GM18520 (cell line): ENCODE measurements at regions not wholly inside any gene's neighbourhood (a gene's known extent, or its start where the extent isn't known, plus 50 kb on each side); places are given as distances from the start of the nearest gene placed in this dataset.

ENCODE experiments used
- ATAC-seq: cut with Tn5 transposase; IDR thresholded peaks from one replicate; pipeline ENCODE4 v1.9.1; 2021; ENCODE audit not compliant: unreplicated experiment

DNA sequence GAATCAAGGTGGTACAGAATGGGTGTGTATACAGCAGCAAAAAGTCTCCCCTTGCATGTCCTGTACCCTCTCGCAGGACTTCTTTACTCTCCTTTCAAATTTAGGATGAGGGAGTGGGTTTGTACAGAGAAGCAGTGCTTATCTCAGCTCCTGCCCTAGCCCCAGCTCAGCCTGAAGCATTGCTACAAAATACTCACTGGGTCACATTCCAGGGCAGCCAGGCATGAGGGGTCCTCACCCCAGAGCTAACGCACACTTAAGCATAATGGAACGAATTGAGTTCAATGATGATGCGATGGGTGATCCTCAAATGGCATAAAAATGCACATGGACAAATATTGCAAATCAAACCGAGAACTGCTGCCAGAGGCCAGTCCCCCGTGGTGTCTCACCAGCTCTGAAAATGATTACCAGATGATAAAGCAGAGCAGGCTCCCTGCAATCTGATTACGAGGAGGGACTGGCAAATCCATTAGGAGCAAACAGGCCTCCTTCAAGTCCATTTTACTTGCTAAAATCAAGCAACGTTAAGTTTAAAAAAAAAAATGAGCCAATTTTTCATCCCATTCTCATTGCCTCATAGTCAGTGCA is 231.6 kb upstream of the TAS2R1 start:
- ATAC-seq: no peak

DNA sequence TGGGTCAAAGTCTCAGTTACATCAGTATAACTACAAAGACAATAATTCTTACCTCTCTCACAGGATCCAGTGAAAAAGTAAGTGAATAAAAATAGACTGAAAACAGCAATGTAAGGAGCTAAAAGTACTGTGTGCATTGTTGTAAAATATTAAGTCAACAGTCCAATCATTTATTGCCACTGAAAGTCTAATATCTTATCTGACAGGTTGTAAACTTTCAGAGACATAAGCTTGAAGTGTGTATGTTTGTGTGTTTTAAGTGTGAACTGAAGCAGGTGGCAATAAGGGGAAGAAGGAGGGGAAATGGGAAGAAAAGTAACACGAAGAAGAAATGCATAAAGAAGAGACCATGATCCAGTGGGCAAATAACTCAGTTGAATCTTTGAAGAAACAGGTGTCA is 229.7 kb upstream of the TAS2R1 start:
- ATAC-seq: no peak

DNA sequence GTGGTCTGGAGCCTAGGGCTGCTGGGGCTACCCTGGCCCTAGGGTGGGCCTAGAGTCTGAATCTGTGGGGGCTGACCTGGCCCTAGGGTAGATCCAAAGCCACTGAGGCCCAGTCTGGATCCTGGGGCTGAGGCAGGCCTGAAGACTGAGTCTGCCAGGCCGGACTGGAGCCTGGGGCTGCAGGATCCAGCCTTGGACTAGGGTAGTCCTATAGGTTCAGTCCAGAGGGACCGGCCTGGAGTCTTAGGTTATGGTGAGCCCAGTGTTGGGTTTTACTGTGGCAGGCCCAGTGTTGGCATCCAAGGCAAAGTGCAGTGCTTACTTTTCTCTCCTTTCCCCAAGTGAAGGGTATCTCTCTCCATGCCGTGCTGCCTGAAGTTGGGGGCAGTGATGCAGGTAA is 227.9 kb upstream of the TAS2R1 start:
- no peak for ATAC-seq

DNA sequence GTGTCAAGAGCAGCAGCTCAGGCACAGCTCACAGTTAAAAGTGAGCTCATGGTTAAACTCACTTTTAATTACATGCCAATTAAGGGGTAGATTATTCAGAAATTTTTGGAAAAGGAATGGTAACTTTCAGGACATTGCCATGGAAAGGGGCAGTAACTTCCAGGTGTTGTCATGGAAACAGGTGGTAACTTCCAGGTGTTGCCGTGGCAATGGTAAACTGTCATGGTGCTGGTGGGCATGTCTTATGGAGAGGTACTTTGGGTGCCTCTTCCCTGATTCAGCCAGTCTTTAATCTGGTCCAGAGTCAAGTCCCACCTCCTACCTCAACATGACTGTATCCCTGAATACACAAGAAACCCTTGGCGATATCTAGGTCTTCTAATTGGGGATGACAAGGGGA is 223.2 kb upstream of the TAS2R1 start:
- no peak for ATAC-seq

DNA sequence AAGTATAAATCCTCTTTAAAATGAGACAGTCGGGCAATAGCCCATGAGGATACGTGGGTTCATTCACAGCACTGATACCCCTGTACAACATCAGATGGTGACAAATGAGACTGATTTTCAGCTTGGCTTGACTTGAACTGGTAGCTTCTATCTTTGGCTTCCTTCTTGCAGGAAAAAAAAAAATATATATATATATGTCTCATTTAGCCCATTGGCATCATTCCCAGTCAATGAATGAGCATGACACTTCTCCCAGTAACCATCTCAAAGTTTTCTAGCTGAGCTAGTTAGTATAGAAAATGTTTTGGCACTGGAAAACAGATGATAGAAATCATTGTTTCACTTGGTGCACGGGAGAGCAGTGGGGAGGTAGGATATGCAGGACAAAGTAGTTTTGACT is 222.5 kb upstream of the TAS2R1 start:
- no peak for ATAC-seq

DNA sequence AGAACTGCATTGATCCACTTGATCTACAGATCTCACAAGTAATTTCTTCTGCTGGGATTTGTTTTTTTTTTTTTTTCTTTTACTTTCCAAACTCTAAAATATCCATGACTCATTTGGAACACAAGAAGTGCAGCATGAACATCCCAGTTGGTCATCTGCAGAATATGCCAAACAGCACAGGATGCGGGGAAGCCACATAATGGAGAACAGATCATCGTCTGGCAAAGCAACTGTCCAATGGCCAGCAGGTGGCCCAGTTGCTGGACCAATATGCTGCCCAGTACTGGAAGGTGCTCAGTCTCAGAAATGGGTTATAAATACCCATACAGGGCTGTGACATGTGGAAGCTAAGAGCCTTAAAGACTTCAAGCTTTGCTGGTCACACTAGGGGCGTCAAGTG is 221.3 kb upstream of the TAS2R1 start:
- ATAC-seq: no peak

DNA sequence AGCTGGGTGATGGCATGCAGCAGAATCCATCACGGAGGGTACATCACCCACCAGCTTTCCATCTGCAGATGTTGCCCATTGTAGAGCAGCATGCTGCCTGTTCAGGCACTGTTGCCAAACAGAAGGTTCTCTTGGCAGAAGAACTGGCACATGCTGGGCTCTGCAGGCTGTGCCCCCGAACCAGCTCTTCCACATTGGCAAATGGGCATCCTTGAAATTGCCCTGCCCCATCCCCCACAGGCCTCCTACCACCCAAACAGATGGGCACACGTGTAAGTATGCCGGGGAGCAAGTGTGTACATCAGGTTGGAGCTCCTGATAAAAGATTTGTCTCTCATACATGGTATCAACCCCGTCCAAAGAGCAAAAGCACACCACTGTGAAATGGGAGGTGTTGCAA is 220.3 kb upstream of the TAS2R1 start:
- ATAC-seq: no peak

DNA sequence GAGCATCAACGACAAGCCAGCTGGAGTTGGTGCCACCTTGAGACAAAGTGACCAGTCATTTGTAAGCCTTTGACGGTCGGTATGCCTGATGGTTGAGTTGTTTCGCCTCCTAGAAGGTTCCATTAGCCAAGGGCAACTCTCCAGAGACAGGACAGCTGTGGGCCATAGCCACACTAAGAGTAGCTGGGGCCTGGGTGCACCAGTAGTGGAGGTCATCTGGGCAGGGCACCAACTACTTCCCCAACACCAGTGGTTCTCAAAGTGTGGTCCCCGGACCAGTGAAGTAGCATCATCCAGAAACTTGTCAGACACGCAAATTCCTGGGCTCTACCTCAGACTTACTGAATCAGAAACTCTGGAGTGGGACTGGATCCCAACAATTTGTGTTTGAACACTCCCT is 217.5 kb upstream of the TAS2R1 start:
- ATAC-seq: no peak

DNA sequence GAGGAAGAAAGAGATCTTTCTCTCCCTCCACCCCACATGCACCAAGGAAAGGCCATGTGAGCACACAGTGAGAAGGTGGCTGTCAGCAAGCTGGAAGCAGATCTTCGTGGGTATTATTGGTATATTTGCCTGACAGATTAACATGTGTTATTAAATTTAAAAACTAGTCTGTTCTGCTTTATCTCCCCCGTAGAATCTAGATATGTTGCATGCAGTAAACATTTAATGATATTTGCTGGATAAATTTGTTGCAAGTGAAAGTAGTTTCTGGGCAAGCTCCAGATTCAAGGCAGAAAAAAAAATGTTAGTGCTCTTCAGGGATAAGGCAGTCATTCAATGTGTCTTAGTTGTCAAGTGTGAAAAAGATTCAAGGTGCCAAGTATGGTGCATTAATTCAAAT is 215.0 kb upstream of the TAS2R1 start:
- no peak for ATAC-seq

DNA sequence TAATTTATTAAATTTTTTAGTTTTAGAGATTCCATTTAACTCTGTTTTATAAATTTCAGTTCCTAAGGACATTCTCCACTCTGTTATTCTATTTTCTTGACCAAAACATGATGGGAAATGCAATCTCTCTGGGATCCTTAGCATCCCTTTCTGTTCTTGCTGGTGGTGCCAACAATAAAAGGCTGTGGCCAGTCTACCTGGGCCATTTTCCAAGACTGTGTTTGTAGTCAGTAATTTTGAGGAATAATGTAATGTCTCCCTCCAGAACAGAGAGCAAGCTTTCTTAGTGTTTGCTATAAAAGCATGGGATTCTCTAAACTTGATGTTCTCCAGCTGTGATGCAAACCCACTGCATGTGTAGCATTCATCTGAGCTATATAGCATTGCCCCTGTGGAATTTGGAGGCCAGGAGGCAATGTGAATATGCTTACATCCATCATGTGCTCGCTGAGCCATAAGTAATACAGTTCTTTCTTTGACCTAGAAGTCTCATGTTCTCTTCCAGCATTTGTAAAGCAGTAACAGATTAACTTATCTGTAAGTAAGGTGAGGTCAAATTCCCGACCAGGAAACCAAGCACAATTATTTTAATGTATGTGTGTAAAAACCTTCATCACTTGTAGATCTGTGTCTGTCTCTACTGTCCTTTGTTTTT is 211.5 kb upstream of the TAS2R1 start:
- ATAC-seq: no peak

DNA sequence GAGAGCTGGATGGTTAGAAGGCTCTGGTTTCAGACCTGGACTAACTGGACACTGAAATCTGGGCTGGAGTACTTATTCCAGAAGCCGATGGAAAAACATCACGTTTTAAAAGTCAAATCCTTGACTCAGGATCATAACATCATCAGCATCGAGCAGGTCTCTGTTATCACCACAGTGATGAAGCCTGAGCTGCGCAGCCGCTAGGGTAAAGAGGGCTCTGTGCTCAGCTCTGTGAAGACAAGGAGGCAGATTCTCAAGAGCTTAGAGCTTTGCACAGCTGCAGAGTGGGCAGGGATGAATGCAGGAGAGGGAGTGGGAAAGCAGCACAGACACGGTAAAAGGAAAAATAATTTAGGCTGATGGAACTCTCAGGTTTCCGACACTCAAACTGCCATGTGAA is 208.8 kb upstream of the TAS2R1 start:
- no peak for ATAC-seq

DNA sequence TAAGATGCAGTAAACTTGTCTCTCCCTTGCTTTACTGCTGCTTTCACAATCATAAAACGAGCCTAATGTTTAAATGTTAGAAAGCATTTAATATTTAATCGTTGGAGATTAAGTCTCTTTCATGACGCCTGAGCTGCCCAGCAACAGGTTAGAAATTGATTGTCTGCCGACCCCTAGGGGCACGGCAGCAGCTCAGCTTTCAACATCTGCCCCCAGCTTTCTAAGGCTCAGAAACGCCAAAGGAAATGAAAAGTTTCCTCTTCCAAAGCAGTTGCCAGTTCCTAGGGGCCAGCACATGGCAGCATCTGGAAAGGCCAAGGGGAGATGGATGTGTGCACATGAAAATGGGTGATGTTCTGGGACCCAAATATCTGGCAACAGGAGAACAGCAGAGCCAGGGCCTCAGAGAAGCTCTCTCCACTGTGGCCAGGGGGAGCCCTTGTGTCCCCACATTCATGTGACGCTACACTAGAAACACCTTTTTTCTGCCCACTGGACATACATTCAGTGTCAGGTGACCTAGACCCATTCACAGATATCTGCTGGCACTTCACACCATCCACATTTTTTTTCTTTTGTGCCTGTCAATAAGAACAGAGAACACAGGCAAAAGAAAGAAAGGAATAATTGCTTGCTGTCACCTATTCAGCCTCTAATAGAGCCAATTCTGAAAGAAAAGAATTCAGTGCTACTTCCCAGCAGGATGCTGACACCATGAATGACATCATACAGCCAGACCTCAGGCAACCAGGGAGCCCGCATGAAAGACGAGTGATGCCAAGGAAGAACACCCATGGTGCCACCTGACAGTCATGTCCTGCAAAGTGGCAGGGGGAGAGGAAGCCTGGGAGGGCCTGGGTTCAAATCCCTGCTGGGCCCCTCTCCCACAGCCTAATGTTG is 205.0 kb upstream of the TAS2R1 start:
- ATAC-seq: no peak

DNA sequence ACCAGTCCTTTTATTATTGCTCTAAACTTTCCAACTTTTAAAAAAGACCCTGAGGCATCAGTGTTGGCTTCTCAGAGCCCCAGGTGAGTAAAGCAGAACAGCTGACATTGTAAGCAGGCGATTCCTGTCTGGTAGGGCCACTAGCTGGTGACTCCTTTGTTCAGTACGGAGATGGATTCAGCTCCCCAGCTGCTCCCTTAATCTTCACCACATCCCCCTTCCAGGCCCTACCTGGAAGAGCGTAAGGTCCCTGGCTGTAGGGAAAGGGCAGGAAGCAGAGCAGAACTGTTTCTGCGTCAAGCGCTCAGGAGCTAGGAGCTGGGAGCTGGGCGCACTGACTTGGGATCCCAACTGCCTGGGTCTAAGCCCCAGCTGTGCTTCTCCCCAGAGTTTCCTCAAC is 203.7 kb upstream of the TAS2R1 start:
- ATAC-seq: no peak

DNA sequence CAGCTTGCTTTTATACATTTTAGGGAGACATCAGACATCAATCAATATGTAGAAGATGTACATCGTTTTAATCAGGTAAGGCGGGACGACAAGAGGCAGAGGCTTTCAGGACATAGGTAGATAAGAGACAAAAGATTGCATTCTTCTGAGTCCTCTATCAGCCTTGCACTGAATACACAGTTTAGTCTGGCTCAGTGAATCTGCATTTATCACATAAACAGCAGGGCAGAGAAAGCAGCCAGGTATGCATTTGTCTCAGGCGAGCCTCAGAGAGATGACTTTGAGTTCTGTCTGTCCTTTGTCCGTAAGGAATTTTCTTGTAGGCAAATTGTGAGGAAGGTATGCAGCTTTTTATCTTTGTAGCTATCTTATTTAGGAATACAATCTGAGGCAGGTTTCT is 202.8 kb upstream of the TAS2R1 start:
- no peak for ATAC-seq

DNA sequence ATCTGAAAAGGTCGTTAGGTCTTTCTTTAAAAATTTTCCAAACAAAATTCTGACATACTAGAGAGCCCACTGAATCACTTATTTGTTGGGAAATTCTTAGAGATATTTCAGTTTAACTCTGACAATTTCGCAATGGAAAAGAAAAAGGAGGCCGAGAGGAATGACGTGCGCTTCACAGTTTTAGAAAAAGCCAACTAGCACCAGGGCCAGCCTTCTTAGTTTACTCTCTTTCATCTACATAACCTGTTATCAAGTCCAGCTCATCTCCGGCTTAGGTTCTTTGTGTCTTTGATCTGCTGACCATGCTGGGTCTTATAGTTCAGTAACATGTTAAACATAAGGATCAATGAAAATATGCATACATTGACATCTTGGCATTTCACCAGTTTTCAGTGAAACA is 201.7 kb upstream of the TAS2R1 start:
- no peak for ATAC-seq

DNA sequence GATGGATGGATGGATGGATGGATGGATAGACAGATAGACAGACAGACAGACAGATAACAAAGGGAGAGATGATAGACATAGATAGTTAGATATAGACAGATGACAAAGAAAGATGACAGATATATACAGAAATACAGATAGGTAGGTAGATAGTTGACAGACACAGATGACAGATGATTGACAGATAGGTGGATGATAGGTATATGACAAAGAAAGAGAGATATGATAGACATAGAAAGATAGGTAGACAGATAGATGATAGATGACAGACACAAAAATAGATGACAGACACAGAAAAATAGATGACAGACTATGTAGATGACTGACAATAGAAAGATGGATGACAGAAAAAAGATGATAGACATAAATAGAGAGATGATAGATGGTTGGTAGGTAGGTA is 200.0 kb upstream of the TAS2R1 start:
- no peak for ATAC-seq

DNA sequence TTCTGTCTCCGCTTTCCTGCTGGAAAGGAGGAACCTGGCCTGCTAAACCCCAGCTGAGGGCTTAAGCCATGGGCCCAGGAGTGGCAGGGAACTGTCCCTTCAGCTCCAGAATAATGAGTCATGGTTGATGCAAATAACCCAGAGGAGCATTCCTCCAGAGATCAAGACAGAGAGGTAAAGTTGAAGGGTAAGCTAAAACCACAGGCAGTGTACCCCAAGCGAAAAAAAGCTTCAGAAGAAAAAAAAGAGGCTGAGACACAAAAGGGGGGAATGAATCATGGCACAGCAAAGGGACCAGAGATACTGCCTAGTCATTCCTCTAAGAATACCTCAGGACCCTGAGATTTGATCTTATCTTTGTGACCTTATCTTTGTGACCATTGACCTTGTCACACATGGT is 199.5 kb upstream of the TAS2R1 start:
- no peak for ATAC-seq

DNA sequence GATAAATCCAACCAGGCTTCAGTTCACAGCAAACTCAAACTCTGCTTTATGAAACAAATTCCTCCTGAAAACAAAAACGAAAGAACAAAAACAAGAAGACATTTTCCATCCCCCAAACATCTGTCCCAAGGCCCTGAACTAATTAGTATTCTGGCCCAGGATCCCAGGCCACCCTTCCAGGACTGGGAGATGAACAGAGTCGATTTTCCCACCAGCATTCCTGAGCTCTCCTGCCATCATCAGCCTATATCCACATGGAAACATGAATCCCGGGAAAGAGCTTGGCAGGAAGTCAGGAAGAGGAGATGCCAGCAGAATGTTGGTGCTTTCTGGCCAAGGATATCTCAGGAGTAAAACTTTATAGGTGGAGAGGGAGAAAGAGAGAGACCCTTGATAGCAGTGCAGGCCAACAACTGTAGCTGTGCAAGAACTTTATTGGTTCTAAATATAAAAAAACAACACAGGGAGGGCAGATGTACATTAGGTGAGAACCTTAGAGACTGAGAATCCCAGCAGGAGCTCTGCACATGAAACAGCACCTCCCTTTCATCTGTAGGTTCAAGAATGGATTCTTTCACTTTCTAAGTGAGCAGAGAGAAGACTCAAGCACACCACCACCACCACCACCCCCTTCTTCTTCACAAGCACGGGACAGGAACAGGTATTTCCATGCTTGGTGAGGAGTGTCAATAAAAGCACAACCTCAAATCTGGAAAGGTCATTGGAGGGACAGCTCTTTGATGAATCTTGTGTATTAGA is 190.7 kb upstream of the TAS2R1 start:
- ATAC-seq: no peak

DNA sequence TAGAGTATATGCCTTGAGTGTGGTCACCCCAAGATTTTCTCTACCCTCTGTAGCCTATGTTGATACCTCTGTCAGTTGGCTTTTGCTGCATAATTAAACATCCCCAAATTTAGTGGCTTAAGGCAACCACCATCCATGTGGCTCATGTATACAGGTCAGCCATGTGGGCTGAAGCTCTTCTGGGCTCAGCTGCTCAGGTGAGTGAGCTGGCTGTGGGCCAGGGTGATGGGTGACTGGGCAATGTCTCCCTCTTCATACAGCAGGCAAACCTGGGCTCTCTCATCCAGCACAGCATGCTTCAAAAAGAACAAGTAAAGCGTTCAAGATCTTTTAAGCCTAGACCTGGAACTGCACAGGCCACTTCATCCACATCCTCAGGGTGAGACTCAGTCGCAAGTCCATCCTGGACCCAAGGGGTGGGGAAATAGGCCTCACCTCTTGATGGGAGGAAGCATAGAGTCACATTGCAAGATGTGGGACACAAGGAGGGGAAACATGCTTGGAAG is 188.2 kb upstream of the TAS2R1 start:
- ATAC-seq: no peak

DNA sequence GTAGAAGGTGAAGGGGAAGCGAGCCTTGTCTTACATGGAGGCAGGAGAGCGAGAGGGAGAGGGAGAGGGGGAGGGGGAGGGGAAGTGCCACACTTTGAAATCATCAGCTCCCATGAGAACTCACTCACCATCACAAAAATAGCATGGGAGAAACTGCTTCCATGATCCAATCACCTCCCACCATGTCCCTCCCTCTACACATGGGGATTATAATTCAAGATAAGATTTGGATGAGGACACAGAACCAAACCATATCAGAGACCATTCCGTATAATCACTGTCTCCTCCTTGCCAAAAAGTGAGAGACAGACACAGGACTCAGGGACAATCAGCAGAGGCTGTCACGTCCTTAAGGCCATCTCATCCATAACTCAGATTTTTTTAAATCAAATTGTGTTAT is 187.7 kb upstream of the TAS2R1 start:
- no peak for ATAC-seq

DNA sequence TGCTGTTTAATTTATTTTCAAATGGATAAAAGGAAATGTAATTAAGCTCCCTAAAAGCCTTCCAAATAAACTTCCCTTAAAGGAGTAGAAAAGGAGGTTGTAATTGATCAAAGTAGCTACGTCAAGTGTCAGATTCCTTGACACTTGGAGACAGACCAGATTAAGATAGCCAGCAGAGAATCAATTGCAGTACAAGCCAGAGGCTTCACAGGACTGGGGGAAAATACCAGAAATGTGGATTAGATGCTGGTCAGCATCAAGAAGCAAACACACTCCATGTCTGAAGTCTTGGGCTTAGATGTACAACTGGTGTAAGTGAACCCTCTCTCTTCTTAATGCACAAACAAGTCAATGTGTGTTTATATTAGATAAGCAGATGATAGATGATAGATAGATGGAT is 184.9 kb upstream of the TAS2R1 start:
- no peak for ATAC-seq
